Hematopoietic multipotent progenitor cell treated with erythropoietin and hydrocortisone succinate and interleukin-3 and kit ligand, for 4 days (in vitro differentiated cells): ENCODE measurements at regions not wholly inside any gene's neighbourhood (a gene's known extent, or its start where the extent isn't known, plus 50 kb on each side); places are given as distances from the start of the nearest gene placed in this dataset.
"Not testable (repeated sequence)": the region's sequence is repeated elsewhere in the genome, so short reads cannot be mapped to it uniquely, and the experiment has no call there.

ENCODE experiments used
- DNase-seq: peaks from one replicate; pipeline ENCODE4 v3.0.0-alpha.2; 2015

GRCh38 chr2:16071039-16071864 is 130.9 kb downstream of the MYCN start:
- DNase-seq = no peak

GRCh38 chr2:16070648-16070971 is 130.3 kb downstream of the MYCN start:
- DNase-seq = no peak

GRCh38 chr2:16069933-16070647 is 129.7 kb downstream of the MYCN start:
- DNase-seq = no peak

DNA sequence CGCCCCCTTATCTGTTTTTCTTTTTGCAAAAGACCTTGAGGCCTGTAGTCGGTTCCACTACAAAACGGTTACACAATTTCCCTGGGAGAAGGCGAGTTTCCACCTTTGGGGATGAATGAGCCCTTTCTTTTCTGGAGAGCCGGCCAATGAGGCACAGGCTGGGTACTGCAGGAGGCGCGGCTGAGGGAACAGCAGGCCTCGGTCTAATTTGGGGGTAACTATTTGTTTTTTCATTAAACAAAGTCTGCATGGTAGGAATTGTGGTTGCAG is 129.2 kb downstream of the MYCN start:
- no peak for DNase-seq

DNA sequence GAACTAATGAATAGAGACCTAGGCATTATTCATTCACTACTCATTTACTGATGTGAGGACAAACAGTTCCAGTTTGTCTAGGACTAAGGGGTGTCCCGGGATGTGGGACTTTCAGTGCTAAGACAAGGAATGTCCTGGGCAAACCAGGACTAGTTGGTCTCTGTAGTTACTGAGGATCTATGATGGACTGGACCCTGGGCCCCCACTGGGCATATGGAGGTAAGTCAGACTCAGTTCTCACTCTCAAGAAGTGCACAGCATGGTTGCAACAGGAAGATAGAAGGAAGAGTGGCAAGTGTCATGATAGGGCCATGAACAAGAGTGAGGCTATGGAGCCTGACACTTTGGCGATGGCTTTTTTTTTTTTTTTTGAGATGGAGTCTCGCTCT is 128.2 kb downstream of the MYCN start:
- no peak for DNase-seq

GRCh38 chr2:16067866-16068551 is 127.7 kb downstream of the MYCN start:
- no peak for DNase-seq

DNA sequence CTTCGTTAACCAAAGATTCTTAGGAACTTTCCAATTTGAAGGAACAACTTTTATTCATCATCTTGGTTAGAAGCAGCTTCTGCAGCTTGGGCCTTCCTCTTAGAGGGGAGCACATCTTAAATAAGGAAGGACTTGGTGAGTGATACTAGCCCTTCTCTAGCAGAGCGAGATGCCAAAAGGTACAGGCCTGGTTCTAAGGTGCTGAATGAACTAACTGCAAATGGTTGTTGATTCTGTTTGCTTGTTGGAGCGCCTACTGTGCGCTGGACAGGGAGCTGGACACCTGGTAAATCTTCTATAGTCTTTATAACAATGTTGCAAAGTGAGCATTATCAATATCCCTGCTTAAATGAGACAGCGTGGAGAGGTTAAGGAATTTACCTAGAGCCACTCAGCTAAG is 127.1 kb downstream of the MYCN start:
- DNase-seq = no peak

DNA sequence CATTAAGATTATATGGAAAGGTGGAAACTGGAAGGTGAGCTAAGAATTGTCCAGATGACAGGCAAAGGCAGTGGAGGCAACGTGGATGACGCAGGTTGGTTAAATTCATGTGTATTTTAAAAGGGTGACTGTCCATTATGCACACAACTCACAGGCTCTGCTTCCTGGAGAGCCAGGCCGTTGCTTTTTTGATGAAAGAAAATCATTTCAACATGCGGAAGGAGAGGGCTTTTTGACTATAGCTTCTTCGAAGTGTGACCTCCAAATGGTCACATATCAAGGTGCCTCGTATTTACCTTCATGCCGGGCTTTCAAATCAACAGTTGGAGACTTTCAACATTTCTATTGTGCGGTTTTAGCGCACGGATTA is 126.7 kb downstream of the MYCN start:
- DNase-seq = no peak

GRCh38 chr2:16066261-16067036 is 126.1 kb downstream of the MYCN start:
- no peak for DNase-seq

DNA sequence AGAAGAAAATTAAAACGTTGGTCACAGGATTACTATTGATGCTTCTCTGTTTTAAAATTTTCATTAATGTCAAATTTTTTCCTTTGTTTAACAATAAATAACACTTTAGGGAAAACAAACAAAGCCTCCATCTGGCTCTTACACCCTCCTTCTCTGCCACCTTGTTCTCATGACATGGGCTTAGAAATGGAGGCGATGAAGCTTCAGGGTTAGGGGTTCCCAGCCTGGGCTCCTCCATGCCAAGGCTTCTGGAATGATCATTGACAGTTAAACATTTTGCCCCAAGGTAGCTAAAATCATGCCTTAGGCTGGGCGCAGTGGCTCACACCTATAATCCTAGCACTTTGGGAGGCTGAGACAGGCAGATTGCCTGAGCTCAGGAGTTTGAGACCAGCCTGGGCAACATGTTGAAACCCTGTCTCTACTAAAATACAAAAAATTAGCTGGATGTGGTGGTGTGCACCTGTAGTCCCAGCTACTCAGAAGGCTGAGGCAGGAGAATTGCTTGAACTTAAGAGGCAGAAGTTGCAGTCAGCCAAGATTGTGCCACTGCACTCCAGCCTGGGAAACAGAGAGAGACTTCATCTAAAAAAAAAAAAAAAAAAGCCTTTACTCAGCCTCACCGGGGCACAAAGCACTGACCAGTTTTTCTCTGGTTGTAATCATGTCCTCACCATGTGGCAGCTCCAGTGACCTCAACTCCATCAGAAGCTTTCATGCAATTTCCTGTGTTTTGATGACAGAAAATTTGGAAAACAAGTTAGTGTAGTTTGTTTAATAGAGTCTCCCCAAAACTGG is 125.1 kb downstream of the MYCN start:
- DNase-seq = not testable (repeated sequence)

GRCh38 chr2:16064745-16065144 is 124.4 kb downstream of the MYCN start:
- DNase-seq = no peak

DNA sequence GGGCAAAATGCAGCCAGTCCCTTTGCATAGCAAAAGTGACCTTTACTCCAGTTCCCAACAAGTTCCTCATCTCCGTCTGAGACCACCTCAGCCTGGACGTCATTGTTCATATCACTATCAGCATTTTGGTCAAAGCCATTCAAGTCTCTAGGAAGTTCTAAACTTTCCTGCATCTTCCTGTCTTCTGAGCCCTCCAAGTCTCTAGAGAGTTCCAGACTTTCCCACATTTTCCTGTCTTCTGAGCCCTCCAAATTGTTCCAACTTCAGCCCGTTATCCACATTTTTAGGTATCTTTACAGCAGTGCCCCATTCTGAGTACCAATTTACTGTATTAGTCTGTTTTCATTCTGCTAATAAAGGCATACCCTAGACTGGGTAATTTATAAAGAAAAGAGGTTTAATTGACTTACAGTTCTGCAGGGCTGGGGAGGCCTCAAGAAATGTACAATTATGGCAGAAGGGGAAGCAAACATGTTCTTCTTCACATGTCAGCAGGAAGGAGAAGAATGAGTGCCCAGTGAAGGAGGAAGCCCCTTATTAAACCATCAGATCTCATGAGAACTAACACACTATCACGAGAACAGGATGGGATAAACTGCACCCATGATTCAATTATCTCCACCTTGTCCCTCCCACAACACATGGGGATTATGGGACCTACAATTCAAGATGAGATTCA is 123.7 kb downstream of the MYCN start:
- no peak for DNase-seq

GRCh38 chr2:16063251-16063850 is 123.0 kb downstream of the MYCN start:
- no peak for DNase-seq

DNA sequence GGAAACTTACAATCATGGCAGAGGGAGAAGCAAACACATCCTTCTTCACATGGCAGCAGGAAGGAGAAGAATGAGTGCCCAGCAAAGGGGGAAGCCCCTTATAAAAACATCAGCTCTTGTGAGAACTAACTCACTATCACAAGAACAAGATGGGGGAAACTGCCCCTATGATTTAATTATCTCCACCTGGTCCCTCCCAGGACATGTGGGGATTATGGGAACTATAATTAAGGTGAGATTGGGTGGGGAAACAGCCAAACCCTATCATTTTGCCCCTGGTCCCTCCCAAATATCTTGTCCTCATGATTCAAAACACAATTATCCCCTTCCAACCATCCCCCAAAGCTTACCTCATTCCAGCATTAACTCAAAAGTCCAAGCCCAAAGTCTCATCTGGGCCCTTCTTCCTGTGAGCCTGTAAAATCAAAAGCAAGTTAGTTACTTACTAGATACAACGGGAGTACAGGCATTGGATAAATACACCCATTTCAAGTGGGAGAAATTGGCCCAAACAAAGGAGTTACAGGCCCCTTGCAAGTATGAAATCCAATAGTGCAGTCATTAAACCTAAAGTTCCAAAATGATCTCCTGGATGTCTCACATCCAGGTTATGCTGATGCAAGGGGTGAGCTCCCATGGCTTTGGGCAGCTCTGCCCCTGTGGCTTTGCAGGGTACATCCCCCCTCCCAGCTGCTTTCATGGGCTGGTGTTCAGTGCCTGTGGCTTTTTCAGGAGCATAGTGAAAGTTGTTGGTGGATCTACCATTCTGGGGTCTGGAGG is 122.3 kb downstream of the MYCN start:
- no peak for DNase-seq

GRCh38 chr2:16061441-16062217 is 121.3 kb downstream of the MYCN start:
- DNase-seq = no peak

DNA sequence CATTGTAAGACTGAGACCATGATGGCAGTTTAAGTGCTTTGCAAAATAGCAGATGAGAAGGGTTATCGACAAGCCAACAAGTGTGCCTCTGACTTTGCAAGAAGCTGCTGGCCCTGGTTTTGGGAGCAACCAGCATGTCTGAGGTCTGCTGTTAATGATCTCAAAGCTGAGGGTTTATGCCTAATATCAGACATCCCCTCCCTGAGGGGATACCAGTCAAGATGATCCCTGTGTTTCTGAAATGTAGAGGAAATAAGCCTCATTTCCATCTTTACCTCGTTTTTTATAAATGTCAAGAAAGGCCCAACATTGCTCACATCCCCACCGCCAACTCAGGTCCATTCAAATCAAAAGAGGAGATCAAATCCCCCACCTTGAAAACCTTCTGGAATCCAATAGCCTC is 120.6 kb downstream of the MYCN start:
- DNase-seq = no peak

DNA sequence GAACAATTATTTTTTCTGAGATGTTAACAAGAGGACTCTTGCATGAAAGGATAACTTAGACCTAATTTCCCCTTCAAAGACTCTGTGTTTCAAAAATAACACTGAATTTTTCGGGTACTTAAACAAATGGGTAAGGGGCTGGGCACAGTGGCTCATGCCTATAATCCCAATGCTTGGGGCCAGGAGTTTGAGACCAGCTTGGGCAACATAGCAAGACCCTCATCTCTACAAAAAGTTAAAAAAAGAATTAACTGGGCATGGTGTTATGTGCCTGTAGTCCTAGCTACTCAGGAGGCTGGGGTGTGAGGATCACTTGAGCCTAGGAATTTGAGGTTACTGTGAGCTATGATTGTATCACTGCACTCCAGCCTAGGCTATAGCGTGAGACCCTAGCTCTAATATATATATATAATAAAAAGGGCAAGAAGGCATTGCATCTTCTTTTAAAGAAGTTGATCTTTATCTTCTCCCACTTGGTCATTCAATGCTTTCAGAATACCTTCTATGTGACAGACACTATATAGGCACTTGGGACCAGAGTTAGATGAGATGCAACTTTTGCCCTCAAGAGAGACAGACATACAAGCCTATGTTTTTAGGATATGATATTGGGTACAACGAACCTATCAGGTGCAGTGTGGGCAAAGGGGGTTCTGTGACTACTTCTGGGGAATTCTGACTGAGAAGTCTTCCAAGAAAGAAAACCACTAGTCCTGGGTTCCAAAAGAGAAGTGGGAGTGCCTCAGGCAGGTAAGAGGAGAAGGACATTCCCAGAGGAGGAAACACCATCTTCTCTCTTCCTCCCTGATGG is 120.0 kb downstream of the MYCN start:
- DNase-seq = no peak

GRCh38 chr2:16059393-16060016 is 119.2 kb downstream of the MYCN start:
- DNase-seq = no peak
